Tibial nerve (tissue), 4 donors: ENCODE measurements at regions not wholly inside any gene's neighbourhood (a gene's known extent, or its start where the extent isn't known, plus 50 kb on each side); places are given as distances from the start of the nearest gene placed in this dataset.

ENCODE experiments used
- DNase-seq, 2 donors: peaks; one replicate each; pipeline ENCODE4 v3.0.0-alpha.2; 2019; ENCODE audit warnings: low spot score in 2 of 2
- H3K27ac ChIP-seq, 4 donors: fragments of 200-600 bp; sonication (generic) in 3 of 4; one replicate each; pipeline ENCODE4 v1.5.1; 2017 to 2019; ENCODE audit warnings: mild to moderate bottlenecking in 1 of 4
- H3K27me3 ChIP-seq, 2 donors: fragments of 200-600 bp; sonication (generic) in 1 of 2; one replicate each; pipeline versions ENCODE4 v1.5.1 to v1.6.0; 2017 to 2019
- H3K36me3 ChIP-seq, 3 donors: fragments of 200-600 bp; sonication (generic); one replicate each; pipeline ENCODE4 v1.5.1; 2018 to 2019
- H3K4me1 ChIP-seq, 4 donors: fragments of 200-600 bp; sonication (generic) in 3 of 4; one replicate each; pipeline ENCODE4 v1.5.1; 2017 to 2019
- H3K4me3 ChIP-seq, 4 donors: fragments of 200-600 bp; sonication (generic) in 3 of 4; one replicate each; pipeline ENCODE4 v1.5.1; 2017 to 2019; ENCODE audit warnings: mild to moderate bottlenecking in 1 of 4, moderate library complexity in 1 of 4
- H3K9me3 ChIP-seq, 4 donors: fragments of 200-600 bp; sonication (generic) in 3 of 4; one replicate each; pipeline ENCODE4 v1.5.1; 2017 to 2019
- CTCF ChIP-seq, 5 experiments: fragments of 200-600 bp in 3 of 5; fragments of 450-650 bp in 2 of 5; sonication (generic) in 3 of 5; IDR thresholded peaks; one replicate each; pipeline ENCODE4 v1.5.1; 2016 to 2019; ENCODE audit warnings: antibody characterized with exemption in 5 of 5, mild to moderate bottlenecking in 3 of 5, moderate library complexity in 2 of 5
- EP300 ChIP-seq, 2 donors: sonication (generic); formaldehyde crosslinking; IDR thresholded peaks; one replicate each; pipeline ENCODE4 v1.6.1; 2017; ENCODE audit warnings: antibody characterized with exemption in 2 of 2, mild to moderate bottlenecking in 1 of 2
- POLR2A ChIP-seq, 2 donors: fragments of 450-650 bp; IDR thresholded peaks; one replicate each; pipeline ENCODE4 v1.6.1; 2017; ENCODE audit warnings: antibody characterized with exemption in 2 of 2, mild to moderate bottlenecking in 2 of 2, moderate library complexity in 2 of 2
- WGBS, 2 donors: methylation state at CpG; one replicate each; pipeline ENCODE4 v1.1.5; 2018; 5-methylcytosine and 5-hydroxymethylcytosine counted together

- H3K27ac ChIP-seq, result no peak overlapping the region
Measured at GRCh38 chr14:51787352-51787751, 73.1 kb upstream of the GNG2 start.

GRCh38 chr14:51789114-51789513 lies 71.3 kb upstream of the GNG2 start:
- no peak for TF ChIP-seq EP300 (IDR thresholded peaks at IDR 0.05)
- TF ChIP-seq POLR2A (IDR thresholded peaks at IDR 0.05), result no peak
- no peak for TF ChIP-seq CTCF (IDR thresholded peaks at IDR 0.05)
- DNase-seq, result no peak
- Histone ChIP-seq H3K4me3 (no peak overlapping the region), H3K4me1 (peaks cover 0 to 6% (median 0%) of the 10 kb centered on the region in 4 donors), H3K9me3 (peaks cover 0 to 19% (median 6%) of the 10 kb centered on the region in 4 donors), H3K36me3 (no peaks in the 10 kb centered on the region), H3K27me3 (no peaks in the 10 kb centered on the region), H3K27ac (peak overlapping the region in 1 of 4 donors; percentile 33)
- WGBS, 2 donors, result 55 to 92% methylated on average over 3 of the region's 3 CpGs

More at GRCh38 chr14:51787352-51787751, 73.1 kb upstream of the GNG2 start:
- no peak for TF ChIP-seq POLR2A (IDR thresholded peaks at IDR 0.05)
- Histone ChIP-seq H3K9me3 (peaks cover 0 to 19% (median 6%) of the 10 kb centered on the region in 4 donors), H3K36me3 (no peaks in the 10 kb centered on the region), H3K4me1 (peaks cover 0 to 8% (median 4%) of the 10 kb centered on the region in 4 donors), H3K27me3 (no peaks in the 10 kb centered on the region), H3K4me3 (no peak overlapping the region)
- WGBS, 2 donors, result 89 to 98% methylated on average over 4 of the region's 4 CpGs
- DNase-seq, result no peak

- H3K36me3 ChIP-seq, result no peaks in the 10 kb centered on the region
- H3K4me3 ChIP-seq, result no peak overlapping the region
- peaks cover 0 to 19% (median 6%) of the 10 kb centered on the region in 4 donors for H3K9me3 ChIP-seq
- TF ChIP-seq POLR2A (IDR thresholded peaks at IDR 0.05), result no peak
- TF ChIP-seq EP300 (IDR thresholded peaks at IDR 0.05), result peak in 1 of 2 donors; percentile 8
- no peaks in the 10 kb centered on the region for H3K27me3 ChIP-seq
- DNase-seq, result no peak
- H3K4me1 ChIP-seq, result peaks cover 0 to 2% (median 0%) of the 10 kb centered on the region in 4 donors
- peak overlapping the region in 1 of 4 donors; percentile 33 for H3K27ac ChIP-seq
Measured at GRCh38 chr14:51789596-51789995, 70.8 kb upstream of the GNG2 start.

- TF ChIP-seq EP300 (IDR thresholded peaks at IDR 0.05) (no peak), CTCF (IDR thresholded peaks at IDR 0.05) (no peak), POLR2A (IDR thresholded peaks at IDR 0.05) (no peak)
- peaks cover 0 to 2% (median 0%) of the 10 kb centered on the region in 4 donors for H3K4me1 ChIP-seq
- H3K36me3 ChIP-seq, result no peaks in the 10 kb centered on the region
- no peaks in the 10 kb centered on the region for H3K27me3 ChIP-seq
- DNase-seq, result no peak
- no peak overlapping the region for H3K27ac ChIP-seq
- no peak overlapping the region for H3K4me3 ChIP-seq
- H3K9me3 ChIP-seq, result no peaks in the 10 kb centered on the region
- WGBS, 2 donors, result 21 to 35% methylated on average over 2 of the region's 2 CpGs
Measured at GRCh38 chr14:51792809-51793208, 67.6 kb upstream of the GNG2 start.

GRCh38 chr14:51805541-51805940 lies 54.9 kb upstream of the GNG2 start:
- Histone ChIP-seq H3K27me3 (no peaks in the 10 kb centered on the region), H3K27ac (no peak overlapping the region), H3K4me1 (no peaks in the 10 kb centered on the region), H3K9me3 (peaks cover 0 to 8% (median 0%) of the 10 kb centered on the region in 4 donors), H3K4me3 (no peak overlapping the region), H3K36me3 (no peaks in the 10 kb centered on the region)
- no peak for DNase-seq
- TF ChIP-seq CTCF (IDR thresholded peaks at IDR 0.05), result no peak
- TF ChIP-seq POLR2A (IDR thresholded peaks at IDR 0.05), result no peak
- TF ChIP-seq EP300 (IDR thresholded peaks at IDR 0.05), result no peak
- 70 to 76% methylated on average over 2 of the region's 2 CpGs for WGBS, 2 donors

- no peaks in the 10 kb centered on the region for H3K4me1 ChIP-seq
- TF ChIP-seq CTCF (IDR thresholded peaks at IDR 0.05) (no peak), EP300 (IDR thresholded peaks at IDR 0.05) (no peak), POLR2A (IDR thresholded peaks at IDR 0.05) (no peak)
- H3K36me3 ChIP-seq, result no peaks in the 10 kb centered on the region
- H3K4me3 ChIP-seq, result no peak overlapping the region
- no peak for DNase-seq
- no peak overlapping the region for H3K27ac ChIP-seq
- no peaks in the 10 kb centered on the region for H3K27me3 ChIP-seq
- 60 to 66% methylated on average over 6 of the region's 6 CpGs for whole genome bisulfite sequencing, 2 donors
- peaks cover 0 to 8% (median 0%) of the 10 kb centered on the region in 4 donors for H3K9me3 ChIP-seq
Measured at GRCh38 chr14:51806026-51807023, 54.1 kb upstream of the GNG2 start.
